ENCODE measurements at regions not wholly inside any gene's neighbourhood (a gene's known extent, or its start where the extent isn't known, plus 50 kb on each side); places are given as distances from the start of the nearest gene placed in this dataset.

DNA sequence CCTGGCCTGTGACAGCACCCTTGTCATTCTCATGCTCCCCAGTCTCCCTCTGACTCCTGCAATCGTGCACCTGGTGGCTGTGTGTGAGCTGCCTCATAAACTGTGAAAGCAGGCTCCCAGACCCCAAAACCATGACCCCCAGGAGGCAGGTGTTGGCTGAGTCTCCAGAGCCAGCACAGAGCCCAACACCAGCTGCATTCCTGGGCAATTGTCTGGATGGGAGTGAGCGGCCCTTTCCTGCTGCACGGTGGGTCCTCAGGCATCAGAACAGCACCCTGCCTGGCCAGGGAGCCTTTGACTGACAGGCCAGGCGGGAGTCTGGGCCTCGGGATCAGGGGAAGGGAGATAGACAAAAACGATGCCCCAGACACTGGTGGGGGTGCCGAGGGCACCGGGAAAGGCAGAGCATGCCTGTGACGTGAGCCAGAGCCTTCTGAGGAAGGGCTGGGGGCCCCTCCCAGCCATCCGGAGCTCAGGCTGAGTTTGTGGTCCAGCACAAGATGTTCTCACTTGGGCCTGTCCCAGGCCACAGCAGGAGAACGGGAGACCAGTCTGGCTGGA lies 135.1 kb upstream of the GPC1 start:
- H3K27me3 ChIP-seq: no peaks in the 10 kb centered on the region
- no peak overlapping the region for H3K27ac ChIP-seq
- intact Hi-C loops (cut with DNase I): no loop called here
- no peaks in the 10 kb centered on the region for H3K9me3 ChIP-seq
- TF ChIP-seq CTCF (IDR thresholded peaks at IDR 0.05): no peak
- no peak overlapping the region for H3K9ac ChIP-seq (ENCODE audit: low read depth in 2 of 2, low read length in 2 of 2)
- no peaks in the 10 kb centered on the region for H3K4me1 ChIP-seq
- no peaks in the 10 kb centered on the region for H3K36me3 ChIP-seq
- H3K4me3 ChIP-seq: no peak overlapping the region
- DNase-seq: no peak

DNA sequence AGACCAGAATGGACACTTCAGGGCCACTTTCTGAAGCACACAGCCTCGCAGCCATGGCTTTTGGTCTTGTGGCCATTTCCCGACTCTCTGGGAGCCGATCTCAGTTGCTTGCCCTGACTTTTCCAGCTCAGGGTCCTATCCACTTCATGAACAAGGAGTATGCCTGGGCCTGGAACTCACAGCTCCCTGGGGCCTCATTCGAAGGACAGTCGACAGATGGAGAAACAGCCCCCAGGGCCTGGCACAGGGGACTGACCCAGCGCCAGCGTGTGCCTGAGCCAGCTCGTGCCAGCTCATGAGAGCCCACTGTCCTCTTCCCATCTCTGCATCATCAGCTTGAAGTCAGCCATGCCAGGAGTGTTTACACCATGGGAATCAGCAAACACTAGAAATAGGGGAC lies 134.6 kb upstream of the GPC1 start:
- Histone ChIP-seq H3K4me1 (no peaks in the 10 kb centered on the region), H3K27ac (no peak overlapping the region), H3K9ac (ENCODE audit: low read depth in 2 of 2, low read length in 2 of 2) (no peak overlapping the region), H3K36me3 (no peaks in the 10 kb centered on the region), H3K4me3 (no peak overlapping the region), H3K9me3 (no peaks in the 10 kb centered on the region), H3K27me3 (no peaks in the 10 kb centered on the region)
- no peak for TF ChIP-seq CTCF (IDR thresholded peaks at IDR 0.05)
- intact Hi-C loops (cut with DNase I): no loop called here
- no peak for DNase-seq

DNA sequence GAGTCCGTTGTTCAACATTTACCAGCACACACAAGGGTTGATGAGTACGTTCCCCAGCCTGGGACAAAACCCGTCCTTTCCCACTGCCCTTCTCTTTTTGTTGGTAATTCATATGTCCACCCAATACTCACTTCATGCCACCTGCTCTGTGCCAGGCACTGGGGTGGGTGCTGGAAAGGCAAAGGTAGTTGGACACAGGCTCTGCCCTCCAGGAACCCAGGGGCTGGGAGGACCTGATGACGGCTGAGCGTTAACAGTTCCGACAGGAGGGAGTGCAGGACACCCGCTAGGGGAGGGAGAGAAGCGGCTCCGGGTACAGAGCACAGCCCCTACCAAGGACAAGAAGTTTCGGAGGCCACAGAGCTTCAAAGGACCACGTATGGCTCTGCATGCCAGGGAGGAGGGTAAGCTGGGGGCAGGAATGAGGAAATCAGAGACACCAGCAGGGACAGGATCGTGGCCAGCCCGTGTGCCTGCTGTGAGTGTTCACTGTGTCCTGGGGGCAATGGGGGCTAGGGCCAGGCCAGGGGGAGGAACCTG lies 134.1 kb upstream of the GPC1 start:
- H3K4me3 ChIP-seq: no peak overlapping the region
- no peaks in the 10 kb centered on the region for H3K36me3 ChIP-seq
- TF ChIP-seq CTCF (IDR thresholded peaks at IDR 0.05): no peak
- H3K9ac ChIP-seq (ENCODE audit: low read depth in 2 of 2, low read length in 2 of 2): no peak overlapping the region
- no peaks in the 10 kb centered on the region for H3K4me1 ChIP-seq
- H3K27ac ChIP-seq: no peak overlapping the region
- intact Hi-C loops (cut with DNase I): no loop called here
- no peaks in the 10 kb centered on the region for H3K9me3 ChIP-seq
- no peaks in the 10 kb centered on the region for H3K27me3 ChIP-seq
- DNase-seq: no peak

GRCh38 chr2:240302041-240302440 lies 133.4 kb upstream of the GPC1 start:
- no peak overlapping the region for H3K9ac ChIP-seq (ENCODE audit: low read depth in 2 of 2, low read length in 2 of 2)
- intact Hi-C loops (cut with DNase I): no loop called here
- no peaks in the 10 kb centered on the region for H3K9me3 ChIP-seq
- DNase-seq: no peak
- H3K4me1 ChIP-seq: no peaks in the 10 kb centered on the region
- H3K27me3 ChIP-seq: no peaks in the 10 kb centered on the region
- no peak for TF ChIP-seq CTCF (IDR thresholded peaks at IDR 0.05)
- no peak overlapping the region for H3K27ac ChIP-seq
- no peak overlapping the region for H3K4me3 ChIP-seq
- no peaks in the 10 kb centered on the region for H3K36me3 ChIP-seq

GRCh38 chr2:240302933-240303595 lies 132.4 kb upstream of the GPC1 start:
- Histone ChIP-seq H3K27ac (no peak overlapping the region), H3K9me3 (no peaks in the 10 kb centered on the region), H3K36me3 (no peaks in the 10 kb centered on the region), H3K27me3 (no peaks in the 10 kb centered on the region), H3K4me1 (no peaks in the 10 kb centered on the region), H3K9ac (ENCODE audit: low read depth in 2 of 2, low read length in 2 of 2) (no peak overlapping the region), H3K4me3 (no peak overlapping the region)
- DNase-seq: no peak
- TF ChIP-seq CTCF (IDR thresholded peaks at IDR 0.05): no peak
- intact Hi-C loops (cut with DNase I): no loop called here

Data from colonic mucosa (tissue), 4 donors.